HUES48 (cell line): ENCODE measurements at regions not wholly inside any gene's neighbourhood (a gene's known extent, or its start where the extent isn't known, plus 50 kb on each side); places are given as distances from the start of the nearest gene placed in this dataset.

ENCODE experiments used
- H3K27ac ChIP-seq: one replicate; pipeline ENCODE4 v1.7.0; 2013; ENCODE audit warnings: low read depth, low read length, inconsistent platforms
- H3K27me3 ChIP-seq: 2 replicates; pipeline ENCODE4 v1.6.1; 2013; ENCODE audit warnings: mild to moderate bottlenecking, low read length; ENCODE audit not compliant: control insufficient read depth, insufficient read depth
- H3K36me3 ChIP-seq: 2 replicates; pipeline ENCODE4 v1.6.1; 2013; ENCODE audit warnings: low read length; ENCODE audit not compliant: control insufficient read depth, insufficient read depth
- H3K4me1 ChIP-seq: 2 replicates; pipeline ENCODE4 v1.6.1; 2013; ENCODE audit warnings: mild to moderate bottlenecking, low read length; ENCODE audit not compliant: control insufficient read depth, insufficient read depth
- H3K4me3 ChIP-seq: 2 replicates; pipeline ENCODE4 v1.5.1; 2013; ENCODE audit warnings: mild to moderate bottlenecking, low read depth, low read length
- H3K9ac ChIP-seq: 2 replicates; pipeline ENCODE4 v1.6.1; 2013; ENCODE audit warnings: mild to moderate bottlenecking, low read depth, low read length, moderate library complexity
- H3K9me3 ChIP-seq: 2 replicates; pipeline ENCODE4 v1.6.1; 2013; ENCODE audit warnings: low read length; ENCODE audit not compliant: control insufficient read depth, insufficient read depth

- Histone ChIP-seq H3K9me3 (no peaks in the 10 kb centered on the region), H3K27ac (no peak overlapping the region), H3K9ac (no peak overlapping the region), H3K4me3 (no peak overlapping the region), H3K27me3 (no peaks in the 10 kb centered on the region), H3K4me1 (no peaks in the 10 kb centered on the region), H3K36me3 (no peaks in the 10 kb centered on the region)
These were observed 343.4 kb downstream of the LRIG3 start for GRCh38 chr12:58576916-58577315.

- Histone ChIP-seq H3K4me3 (no peak overlapping the region), H3K9me3 (no peaks in the 10 kb centered on the region), H3K27me3 (no peaks in the 10 kb centered on the region), H3K9ac (no peak overlapping the region), H3K4me1 (no peaks in the 10 kb centered on the region), H3K36me3 (no peaks in the 10 kb centered on the region), H3K27ac (no peak overlapping the region)
These were observed 340.2 kb downstream of the LRIG3 start for GRCh38 chr12:58580095-58580494.

GRCh38 chr12:58583529-58583928, 336.8 kb downstream of the LRIG3 start:
- H3K27ac ChIP-seq = no peak overlapping the region
- no peaks in the 10 kb centered on the region for H3K9me3 ChIP-seq
- H3K27me3 ChIP-seq = no peaks in the 10 kb centered on the region
- H3K4me3 ChIP-seq = no peak overlapping the region
- no peak overlapping the region for H3K9ac ChIP-seq
- no peaks in the 10 kb centered on the region for H3K36me3 ChIP-seq
- no peaks in the 10 kb centered on the region for H3K4me1 ChIP-seq

- H3K9ac ChIP-seq = no peak overlapping the region
- no peak overlapping the region for H3K4me3 ChIP-seq
- H3K27me3 ChIP-seq = no peaks in the 10 kb centered on the region
- no peaks in the 10 kb centered on the region for H3K36me3 ChIP-seq
- H3K4me1 ChIP-seq = no peaks in the 10 kb centered on the region
- no peak overlapping the region for H3K27ac ChIP-seq
- no peaks in the 10 kb centered on the region for H3K9me3 ChIP-seq
These were observed 336.4 kb downstream of the LRIG3 start for GRCh38 chr12:58583940-58584339.

- Histone ChIP-seq H3K27me3 (no peaks in the 10 kb centered on the region), H3K9ac (no peak overlapping the region), H3K4me1 (no peaks in the 10 kb centered on the region), H3K36me3 (no peaks in the 10 kb centered on the region), H3K4me3 (no peak overlapping the region), H3K9me3 (no peaks in the 10 kb centered on the region), H3K27ac (no peak overlapping the region)
These were observed 335.4 kb downstream of the LRIG3 start for GRCh38 chr12:58584880-58585279.

DNA sequence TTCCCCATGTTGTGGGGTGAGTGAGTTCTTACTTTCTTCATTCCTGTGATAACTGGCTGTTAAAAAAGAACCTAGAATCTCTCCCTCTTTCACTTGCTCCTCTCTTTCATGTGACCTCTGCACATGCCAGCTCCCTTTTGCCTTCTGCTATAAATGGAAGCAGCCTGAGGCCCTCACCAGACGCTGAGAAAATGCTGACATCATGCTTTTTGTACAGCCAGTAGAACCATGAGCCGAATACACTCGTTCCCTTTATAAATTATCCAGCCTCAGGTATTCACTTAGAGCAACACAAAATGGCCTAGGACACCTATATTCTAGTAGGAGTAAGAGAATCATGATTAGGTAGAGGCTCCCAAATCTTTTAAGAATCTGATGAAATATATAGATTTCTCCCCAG, 333.5 kb downstream of the LRIG3 start:
- no peak overlapping the region for H3K9ac ChIP-seq
- H3K9me3 ChIP-seq = no peaks in the 10 kb centered on the region
- H3K36me3 ChIP-seq = no peaks in the 10 kb centered on the region
- H3K27ac ChIP-seq = no peak overlapping the region
- H3K27me3 ChIP-seq = no peaks in the 10 kb centered on the region
- H3K4me3 ChIP-seq = no peak overlapping the region
- H3K4me1 ChIP-seq = no peaks in the 10 kb centered on the region

GRCh38 chr12:58588770-58589169, 331.5 kb downstream of the LRIG3 start:
- Histone ChIP-seq H3K9me3 (no peaks in the 10 kb centered on the region), H3K4me1 (no peaks in the 10 kb centered on the region), H3K27ac (no peak overlapping the region), H3K4me3 (no peak overlapping the region), H3K9ac (no peak overlapping the region), H3K27me3 (no peaks in the 10 kb centered on the region), H3K36me3 (no peaks in the 10 kb centered on the region)

- Histone ChIP-seq H3K27me3 (no peaks in the 10 kb centered on the region), H3K4me3 (no peak overlapping the region), H3K4me1 (no peaks in the 10 kb centered on the region), H3K9me3 (no peaks in the 10 kb centered on the region), H3K9ac (no peak overlapping the region), H3K27ac (no peak overlapping the region), H3K36me3 (no peaks in the 10 kb centered on the region)
These were observed 327.7 kb downstream of the LRIG3 start for GRCh38 chr12:58592475-58593207.

DNA sequence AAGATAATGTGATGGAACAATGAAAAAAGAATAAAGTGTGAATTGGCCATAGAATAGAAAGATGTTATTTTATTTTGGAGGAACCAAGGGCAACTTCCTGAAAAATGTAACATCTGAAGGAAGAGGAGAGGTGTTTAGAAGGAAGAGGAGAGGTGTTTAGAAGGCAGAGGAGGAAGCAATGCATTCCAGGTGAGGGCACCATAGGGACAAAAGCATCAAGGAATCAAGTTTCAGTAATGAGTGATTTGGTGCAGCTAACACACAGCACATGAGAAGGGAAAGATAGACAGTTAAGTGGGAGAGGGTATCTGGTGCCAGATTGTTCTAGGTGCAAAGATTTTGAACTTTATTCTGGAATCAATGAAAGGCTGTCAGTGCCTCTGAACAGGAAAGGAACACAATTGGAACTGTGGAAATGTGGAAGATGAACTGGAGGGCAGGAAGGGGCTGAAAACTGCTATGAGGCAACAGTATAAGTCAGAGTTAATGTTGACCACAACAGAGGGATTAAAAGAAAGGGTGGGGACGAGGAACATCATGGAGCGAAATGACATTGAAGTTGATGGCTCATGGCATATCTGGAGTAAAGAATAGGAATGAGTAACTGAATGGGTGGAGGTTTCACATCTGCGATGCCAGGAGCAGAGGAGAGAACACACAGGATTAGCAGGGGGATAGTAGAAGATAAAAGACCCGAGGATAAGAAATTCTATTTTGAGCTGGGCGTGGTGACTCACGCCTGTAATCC, 326.6 kb downstream of the LRIG3 start:
- no peak overlapping the region for H3K9ac ChIP-seq

GRCh38 chr12:58596381-58596780, 323.9 kb downstream of the LRIG3 start:
- no peak overlapping the region for H3K4me3 ChIP-seq
- H3K9me3 ChIP-seq = no peaks in the 10 kb centered on the region
- no peak overlapping the region for H3K9ac ChIP-seq
- no peaks in the 10 kb centered on the region for H3K4me1 ChIP-seq
- no peak overlapping the region for H3K27ac ChIP-seq
- H3K36me3 ChIP-seq = no peaks in the 10 kb centered on the region
- H3K27me3 ChIP-seq = no peaks in the 10 kb centered on the region

More for the DNA sequence above, 326.6 kb downstream of the LRIG3 start:
- Histone ChIP-seq H3K4me1 (no peaks in the 10 kb centered on the region), H3K27me3 (no peaks in the 10 kb centered on the region), H3K9me3 (no peaks in the 10 kb centered on the region), H3K36me3 (no peaks in the 10 kb centered on the region), H3K4me3 (no peak overlapping the region), H3K27ac (no peak overlapping the region)

DNA sequence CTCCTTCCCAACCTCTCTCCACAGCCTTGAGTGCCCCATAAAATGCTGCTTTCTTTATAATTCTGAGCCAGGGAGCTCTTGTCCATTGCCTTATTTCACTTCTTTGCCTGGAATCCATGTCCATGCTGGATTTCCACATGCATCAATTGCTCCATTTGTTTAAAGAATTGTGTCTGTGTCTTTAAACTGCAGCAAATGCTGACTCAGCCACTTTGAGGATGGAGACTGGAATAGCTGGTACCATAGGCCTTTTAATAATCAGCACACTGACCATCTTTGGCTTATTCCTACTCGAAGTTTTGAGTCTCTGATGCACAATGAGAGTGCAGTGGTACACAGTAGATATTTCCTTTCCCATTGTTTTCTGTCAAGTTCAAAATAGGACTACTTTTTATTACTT, 318.8 kb downstream of the LRIG3 start:
- Histone ChIP-seq H3K36me3 (no peaks in the 10 kb centered on the region), H3K9me3 (no peaks in the 10 kb centered on the region), H3K4me1 (no peaks in the 10 kb centered on the region), H3K27me3 (no peaks in the 10 kb centered on the region), H3K4me3 (no peak overlapping the region), H3K27ac (no peak overlapping the region), H3K9ac (no peak overlapping the region)
